Vagina (tissue), 2 donors: ENCODE measurements at regions not wholly inside any gene's neighbourhood (a gene's known extent, or its start where the extent isn't known, plus 50 kb on each side); places are given as distances from the start of the nearest gene placed in this dataset.

Source experiments
- DNase-seq, 2 donors: peaks; one replicate each; pipeline ENCODE4 v3.0.0-alpha.2; 2017; ENCODE audit errors: extremely low spot score in 2 of 2
- H3K27ac ChIP-seq: fragments of 200-600 bp; sonication (generic); one replicate; pipeline ENCODE4 v1.5.1; 2019
- H3K27me3 ChIP-seq: fragments of 200-600 bp; sonication (generic); one replicate; pipeline ENCODE4 v1.5.1; 2019
- H3K36me3 ChIP-seq, 2 donors: fragments of 200-600 bp; sonication (generic); one replicate each; pipeline ENCODE4 v1.5.1; 2017 to 2019
- H3K4me1 ChIP-seq: fragments of 200-600 bp; sonication (generic); one replicate; pipeline ENCODE4 v1.5.1; 2019
- H3K4me3 ChIP-seq, 2 donors: fragments of 200-600 bp; sonication (generic); 1 replicate in 1 of 2; 2 replicates in 1 of 2; pipeline ENCODE4 v1.5.1; 2016 to 2019
- H3K9me3 ChIP-seq: fragments of 200-600 bp; sonication (generic); one replicate; pipeline ENCODE4 v1.5.1; 2019
- POLR2A ChIP-seq, 2 donors: fragments of 450-650 bp; IDR thresholded peaks; one replicate each; pipeline ENCODE4 v1.6.1; 2017; ENCODE audit warnings: antibody characterized with exemption in 2 of 2, mild to moderate bottlenecking in 2 of 2, moderate library complexity in 2 of 2
- POLR2AphosphoS5 ChIP-seq, 2 donors: sonication (generic); formaldehyde crosslinking; IDR thresholded peaks; one replicate each; pipeline ENCODE4 v1.9.0; 2017; ENCODE audit warnings: antibody characterized with exemption in 2 of 2, mild to moderate bottlenecking in 2 of 2, low read depth in 1 of 2; ENCODE audit not compliant: insufficient read depth in 1 of 2
- intact Hi-C: fragments of 100-400 bp; cut with DNase I; formaldehyde crosslinking; loops from one replicate; pipeline ENCODE4 v1.15.1; 2023
- TF ChIP-seq, protein P1 (sequence below), 3 experiments: fragments of 450-650 bp in 2 of 3; fragments of 200-600 bp in 1 of 3; sonication (generic) in 1 of 3; IDR thresholded peaks; one replicate each; pipeline ENCODE4 v1.5.1; 2017 to 2019; ENCODE audit warnings: antibody characterized with exemption in 3 of 3, mild to moderate bottlenecking in 2 of 3, moderate library complexity in 2 of 3

DNA sequence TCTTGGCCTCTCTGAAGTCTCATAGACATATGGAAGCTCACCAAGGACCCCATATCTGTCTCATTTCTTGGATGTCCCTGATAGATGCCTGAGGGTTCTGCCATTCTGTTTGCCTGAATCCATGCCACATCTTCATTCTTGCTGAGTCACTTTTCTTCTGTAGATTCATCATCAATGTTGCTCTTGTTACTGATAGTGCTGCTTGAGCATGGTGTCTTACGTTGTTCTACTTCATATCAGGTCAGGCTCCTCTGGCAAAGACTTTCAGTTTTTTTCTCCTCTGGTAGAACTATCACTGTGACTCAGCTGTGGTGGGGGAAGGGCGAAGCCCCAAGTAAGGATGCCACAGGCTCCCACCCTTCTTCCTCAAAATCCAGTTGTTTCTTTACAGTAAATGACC is 885.2 kb downstream of the DCDC2C start:
- H3K27ac ChIP-seq = no peak overlapping the region
- intact Hi-C loops = no loop called here
- no peaks in the 10 kb centered on the region for H3K4me1 ChIP-seq
- DNase-seq = no peak
- H3K27me3 ChIP-seq = no peaks in the 10 kb centered on the region
- H3K4me3 ChIP-seq = no peak overlapping the region
- H3K36me3 ChIP-seq = no peaks in the 10 kb centered on the region
- TF ChIP-seq POLR2A (IDR thresholded peaks at IDR 0.05) = no peak
- TF ChIP-seq, protein P1, sequence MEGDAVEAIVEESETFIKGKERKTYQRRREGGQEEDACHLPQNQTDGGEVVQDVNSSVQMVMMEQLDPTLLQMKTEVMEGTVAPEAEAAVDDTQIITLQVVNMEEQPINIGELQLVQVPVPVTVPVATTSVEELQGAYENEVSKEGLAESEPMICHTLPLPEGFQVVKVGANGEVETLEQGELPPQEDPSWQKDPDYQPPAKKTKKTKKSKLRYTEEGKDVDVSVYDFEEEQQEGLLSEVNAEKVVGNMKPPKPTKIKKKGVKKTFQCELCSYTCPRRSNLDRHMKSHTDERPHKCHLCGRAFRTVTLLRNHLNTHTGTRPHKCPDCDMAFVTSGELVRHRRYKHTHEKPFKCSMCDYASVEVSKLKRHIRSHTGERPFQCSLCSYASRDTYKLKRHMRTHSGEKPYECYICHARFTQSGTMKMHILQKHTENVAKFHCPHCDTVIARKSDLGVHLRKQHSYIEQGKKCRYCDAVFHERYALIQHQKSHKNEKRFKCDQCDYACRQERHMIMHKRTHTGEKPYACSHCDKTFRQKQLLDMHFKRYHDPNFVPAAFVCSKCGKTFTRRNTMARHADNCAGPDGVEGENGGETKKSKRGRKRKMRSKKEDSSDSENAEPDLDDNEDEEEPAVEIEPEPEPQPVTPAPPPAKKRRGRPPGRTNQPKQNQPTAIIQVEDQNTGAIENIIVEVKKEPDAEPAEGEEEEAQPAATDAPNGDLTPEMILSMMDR (IDR thresholded peaks at IDR 0.05) = no peak
- TF ChIP-seq POLR2AphosphoS5 (IDR thresholded peaks at IDR 0.05; ENCODE audit: insufficient read depth in 1 of 2, low read depth in 1 of 2) = no peak
- no peaks in the 10 kb centered on the region for H3K9me3 ChIP-seq

GRCh38 chr2:4591261-4591660 is 887.9 kb downstream of the DCDC2C start:
- no peaks in the 10 kb centered on the region for H3K9me3 ChIP-seq
- no peak for DNase-seq
- no peak overlapping the region for H3K27ac ChIP-seq
- H3K4me3 ChIP-seq = no peak overlapping the region
- H3K4me1 ChIP-seq = no peaks in the 10 kb centered on the region
- intact Hi-C loops = no loop called here
- no peaks in the 10 kb centered on the region for H3K27me3 ChIP-seq
- no peaks in the 10 kb centered on the region for H3K36me3 ChIP-seq
- no peak for TF ChIP-seq POLR2AphosphoS5 (IDR thresholded peaks at IDR 0.05; ENCODE audit: insufficient read depth in 1 of 2, low read depth in 1 of 2)
- TF ChIP-seq, protein P1 (IDR thresholded peaks at IDR 0.05) = no peak
- TF ChIP-seq POLR2A (IDR thresholded peaks at IDR 0.05) = no peak

DNA sequence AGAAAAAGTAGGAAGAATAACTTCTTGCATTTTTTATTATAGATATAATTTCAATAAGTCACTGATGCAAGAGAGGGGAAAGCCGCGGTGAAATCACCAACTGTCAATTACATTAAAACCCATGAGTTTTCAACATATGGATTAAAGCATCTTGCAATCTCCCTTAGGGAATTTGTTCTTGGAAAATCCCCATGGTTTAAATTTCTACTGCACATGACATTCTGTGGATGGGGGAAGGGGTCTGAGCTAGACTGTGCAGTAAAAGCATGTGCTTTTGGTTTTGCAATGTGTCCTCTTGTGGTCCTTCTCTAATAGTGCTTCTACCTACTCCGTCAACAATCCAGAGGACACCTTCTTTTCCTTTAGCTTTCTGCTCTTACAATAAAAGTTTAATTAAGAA is 894.0 kb downstream of the DCDC2C start:
- DNase-seq = no peak
- H3K27ac ChIP-seq = no peak overlapping the region
- intact Hi-C loops = no loop called here
- no peaks in the 10 kb centered on the region for H3K4me1 ChIP-seq
- no peaks in the 10 kb centered on the region for H3K36me3 ChIP-seq
- no peak for TF ChIP-seq POLR2AphosphoS5 (IDR thresholded peaks at IDR 0.05; ENCODE audit: insufficient read depth in 1 of 2, low read depth in 1 of 2)
- no peak for TF ChIP-seq POLR2A (IDR thresholded peaks at IDR 0.05)
- TF ChIP-seq, protein P1 (IDR thresholded peaks at IDR 0.05) = no peak
- no peak overlapping the region for H3K4me3 ChIP-seq
- no peaks in the 10 kb centered on the region for H3K9me3 ChIP-seq
- no peaks in the 10 kb centered on the region for H3K27me3 ChIP-seq

DNA sequence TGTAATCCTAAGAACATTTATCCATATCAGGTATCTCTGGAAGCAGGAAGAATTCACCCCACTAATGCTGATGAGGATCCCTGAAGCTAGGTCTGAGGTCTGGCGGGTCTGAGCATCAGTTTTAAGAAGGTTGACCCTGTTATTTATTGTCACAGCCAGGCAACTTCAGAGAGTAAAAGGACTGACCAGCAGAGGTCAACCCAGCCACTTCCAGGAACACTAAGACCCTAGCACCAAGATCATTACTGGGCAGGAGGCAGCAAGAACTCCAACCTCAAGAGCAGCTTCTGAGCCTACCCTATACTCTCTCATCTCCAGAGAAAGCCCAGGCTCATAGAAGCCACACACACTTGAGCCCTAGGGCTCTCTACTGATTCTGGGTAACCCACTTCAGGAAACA is 901.4 kb downstream of the DCDC2C start:
- H3K27ac ChIP-seq = no peak overlapping the region
- no peaks in the 10 kb centered on the region for H3K4me1 ChIP-seq
- H3K36me3 ChIP-seq = no peaks in the 10 kb centered on the region
- DNase-seq = no peak
- intact Hi-C loops = no loop called here
- H3K27me3 ChIP-seq = no peaks in the 10 kb centered on the region
- no peak overlapping the region for H3K4me3 ChIP-seq
- TF ChIP-seq POLR2AphosphoS5 (IDR thresholded peaks at IDR 0.05; ENCODE audit: insufficient read depth in 1 of 2, low read depth in 1 of 2) = no peak
- TF ChIP-seq, protein P1 (IDR thresholded peaks at IDR 0.05) = no peak
- TF ChIP-seq POLR2A (IDR thresholded peaks at IDR 0.05) = no peak
- H3K9me3 ChIP-seq = no peaks in the 10 kb centered on the region

GRCh38 chr2:4618141-4618540 is 914.8 kb downstream of the DCDC2C start:
- H3K27ac ChIP-seq = no peak overlapping the region
- intact Hi-C loops = no loop called here
- H3K4me1 ChIP-seq = no peaks in the 10 kb centered on the region
- TF ChIP-seq POLR2A (IDR thresholded peaks at IDR 0.05) (no peak), POLR2AphosphoS5 (IDR thresholded peaks at IDR 0.05; ENCODE audit: insufficient read depth in 1 of 2, low read depth in 1 of 2) (no peak)
- TF ChIP-seq, protein P1 (IDR thresholded peaks at IDR 0.05) = no peak
- H3K36me3 ChIP-seq = no peaks in the 10 kb centered on the region
- no peaks in the 10 kb centered on the region for H3K9me3 ChIP-seq
- H3K27me3 ChIP-seq = no peaks in the 10 kb centered on the region
- H3K4me3 ChIP-seq = no peak overlapping the region
- no peak for DNase-seq
